Germinal center (tissue), 1 donor: ENCODE measurements at regions not wholly inside any gene's neighbourhood (a gene's known extent, or its start where the extent isn't known, plus 50 kb on each side); places are given as distances from the start of the nearest gene placed in this dataset.
A peak's percentile ranks its signal among the peaks of the same experiment; 100 is the strongest.
"Not testable (repeated sequence)": the region's sequence is repeated elsewhere in the genome, so short reads cannot be mapped to it uniquely, and the experiment has no call there.

Experiments used
- DNase-seq: peaks from one replicate; pipeline ENCODE4 v3.0.0; 2012; ENCODE audit warnings: mixed read lengths, low spot score

GRCh38 chr10:52599551-52600200 is 172.9 kb downstream of the MBL2 start:
- DNase-seq: no peak

- not testable (repeated sequence) for DNase-seq
Measured at GRCh38 chr10:52604131-52604530, 168.5 kb downstream of the MBL2 start.

GRCh38 chr10:52609071-52609470 is 163.5 kb downstream of the MBL2 start:
- no peak for DNase-seq

GRCh38 chr10:52609626-52610240 is 162.9 kb downstream of the MBL2 start:
- DNase-seq: no peak

- DNase-seq: no peak
Measured at GRCh38 chr10:52615331-52615730, 157.3 kb downstream of the MBL2 start.

GRCh38 chr10:52615756-52616394 is 156.7 kb downstream of the MBL2 start:
- DNase-seq: no peak

GRCh38 chr10:52616395-52616764 is 156.2 kb downstream of the MBL2 start:
- DNase-seq: no peak

- no peak for DNase-seq
Measured at GRCh38 chr10:52617346-52617745, 155.2 kb downstream of the MBL2 start.

GRCh38 chr10:52619052-52619451 is 153.5 kb downstream of the MBL2 start:
- DNase-seq: no peak

GRCh38 chr10:52621635-52622079 is 150.9 kb downstream of the MBL2 start:
- no peak for DNase-seq

GRCh38 chr10:52623761-52624160 is 148.8 kb downstream of the MBL2 start:
- DNase-seq: no peak

GRCh38 chr10:52627279-52627678 is 145.3 kb downstream of the MBL2 start:
- DNase-seq: no peak

GRCh38 chr10:52631146-52631545 is 141.4 kb downstream of the MBL2 start:
- no peak for DNase-seq

- no peak for DNase-seq
Measured at GRCh38 chr10:52631648-52632047, 140.9 kb downstream of the MBL2 start.

GRCh38 chr10:52632591-52632990 is 140.0 kb downstream of the MBL2 start:
- no peak for DNase-seq

- DNase-seq: no peak
Measured at GRCh38 chr10:52633266-52633665, 139.3 kb downstream of the MBL2 start.

GRCh38 chr10:52635651-52636050 is 136.9 kb downstream of the MBL2 start:
- DNase-seq: no peak

- no peak for DNase-seq
Measured at GRCh38 chr10:52636874-52637273, 135.7 kb downstream of the MBL2 start.

- DNase-seq: no peak
Measured at GRCh38 chr10:52637592-52637991, 135.0 kb downstream of the MBL2 start.

GRCh38 chr10:52639652-52640051 is 132.9 kb downstream of the MBL2 start:
- no peak for DNase-seq

- no peak for DNase-seq
Measured at GRCh38 chr10:52642208-52642607, 130.4 kb downstream of the MBL2 start.

GRCh38 chr10:52644373-52645186 is 128.0 kb downstream of the MBL2 start:
- peak; percentile 14 for DNase-seq
